H9 (cell line): ENCODE measurements at regions not wholly inside any gene's neighbourhood (a gene's known extent, or its start where the extent isn't known, plus 50 kb on each side); places are given as distances from the start of the nearest gene placed in this dataset.

Experiments
- DNase-seq: peaks from one replicate; pipeline ENCODE4 v3.0.0-alpha.2; 2017
- H2AFZ ChIP-seq: one replicate; pipeline ENCODE4 v1.6.1; 2013; ENCODE audit warnings: mild to moderate bottlenecking, low read length, control low read depth, moderate library complexity
- H2AK5ac ChIP-seq: 2 replicates; pipeline ENCODE4 v1.6.1; 2013; ENCODE audit warnings: low read length, control low read depth, mixed read lengths; ENCODE audit not compliant: insufficient read length
- H2BK120ac ChIP-seq: one replicate; pipeline ENCODE4 v1.6.1; 2013; ENCODE audit warnings: low read depth, mild to moderate bottlenecking, low read length, control low read depth, inconsistent platforms; ENCODE audit not compliant: poor library complexity, severe bottlenecking
- H2BK12ac ChIP-seq: 2 replicates; pipeline ENCODE4 v1.6.1; 2013; ENCODE audit warnings: low read length, control low read depth, mixed read lengths, low read depth; ENCODE audit not compliant: insufficient read length
- H2BK15ac ChIP-seq: 2 replicates; pipeline ENCODE4 v1.6.1; 2013; ENCODE audit warnings: low read depth, low read length, control low read depth
- H2BK20ac ChIP-seq: one replicate; pipeline ENCODE4 v1.6.1; 2013; ENCODE audit warnings: low read depth, mild to moderate bottlenecking, low read length, control low read depth, inconsistent platforms; ENCODE audit not compliant: poor library complexity, severe bottlenecking
- H2BK5ac ChIP-seq: 2 replicates; pipeline ENCODE4 v1.6.1; 2013; ENCODE audit warnings: low read length, control low read depth, mixed read lengths; ENCODE audit not compliant: insufficient read length
- H3K14ac ChIP-seq: 2 replicates; pipeline ENCODE4 v1.6.1; 2013; ENCODE audit warnings: low read length, control low read depth; ENCODE audit not compliant: insufficient read depth
- H3K18ac ChIP-seq: 2 replicates; pipeline ENCODE4 v1.6.1; 2013; ENCODE audit warnings: low read depth, mild to moderate bottlenecking, mixed read lengths, low read length, control low read depth; ENCODE audit not compliant: insufficient read length
- H3K23ac ChIP-seq: 2 replicates; pipeline ENCODE4 v1.6.1; 2013; ENCODE audit warnings: low read length, control low read depth, mixed read lengths, low read depth; ENCODE audit not compliant: insufficient read length
- H3K23me2 ChIP-seq: 2 replicates; pipeline ENCODE4 v1.6.1; 2013; ENCODE audit warnings: low read depth, mild to moderate bottlenecking, mixed read lengths, low read length, control low read depth; ENCODE audit not compliant: insufficient read length, poor library complexity, severe bottlenecking
- H3K27ac ChIP-seq: 2 replicates; pipeline ENCODE4 v1.5.1; 2013; ENCODE audit warnings: low read length, control low read depth, mixed read lengths, low read depth; ENCODE audit not compliant: insufficient read length
- H3K27me3 ChIP-seq: 2 replicates; pipeline ENCODE4 v1.6.1; 2013; ENCODE audit warnings: low read length, control low read depth, inconsistent platforms; ENCODE audit not compliant: insufficient read depth
- H3K4ac ChIP-seq: 2 replicates; pipeline ENCODE4 v1.6.1; 2013; ENCODE audit warnings: low read depth, mild to moderate bottlenecking, control low read depth, inconsistent platforms, low read length, moderate library complexity
- H3K4me1 ChIP-seq: 2 replicates; pipeline ENCODE4 v1.6.1; 2013; ENCODE audit warnings: low read length, control low read depth, inconsistent platforms; ENCODE audit not compliant: insufficient read depth
- H3K4me2 ChIP-seq: 2 replicates; pipeline ENCODE4 v1.6.1; 2013; ENCODE audit warnings: low read length, control low read depth, mixed read lengths; ENCODE audit not compliant: insufficient read length, insufficient read depth
- H3K56ac ChIP-seq: 2 replicates; pipeline ENCODE4 v1.6.1; 2013; ENCODE audit warnings: low read depth, mild to moderate bottlenecking, mixed read lengths, low read length, control low read depth; ENCODE audit not compliant: insufficient read length
- H3K79me1 ChIP-seq: 2 replicates; pipeline ENCODE4 v1.6.1; 2013; ENCODE audit warnings: low read depth, mild to moderate bottlenecking, moderate library complexity, low read length, control low read depth, inconsistent platforms; ENCODE audit not compliant: insufficient read depth, poor library complexity, severe bottlenecking
- H3K79me2 ChIP-seq: 2 replicates; pipeline ENCODE4 v1.6.1; 2013; ENCODE audit warnings: low read length, control low read depth, inconsistent platforms; ENCODE audit not compliant: insufficient read depth
- H3K9ac ChIP-seq: 2 replicates; pipeline ENCODE4 v1.6.1; 2013; ENCODE audit warnings: low read length, control low read depth, mixed read lengths; ENCODE audit not compliant: insufficient read length; ENCODE audit errors: extremely low read depth
- H3K9me3 ChIP-seq: one replicate; pipeline ENCODE4 v1.6.1; 2013; ENCODE audit warnings: low read depth, low read length, inconsistent platforms; ENCODE audit not compliant: control insufficient read depth
- H3T11ph ChIP-seq: one replicate; pipeline ENCODE4 v1.6.1; 2013; ENCODE audit warnings: mild to moderate bottlenecking, low read length, control low read depth, inconsistent platforms
- H4K20me1 ChIP-seq: one replicate; pipeline ENCODE4 v1.6.1; 2013; ENCODE audit not compliant: control insufficient read depth, insufficient read length, insufficient read depth
- H4K5ac ChIP-seq: 2 replicates; pipeline ENCODE4 v1.6.1; 2013; ENCODE audit warnings: low read depth, mild to moderate bottlenecking, mixed read lengths, low read length, control low read depth; ENCODE audit not compliant: insufficient read length
- H4K8ac ChIP-seq: replicated peaks from 2 replicates; pipeline ENCODE4 v1.6.1; 2013; ENCODE audit warnings: low read length, control low read depth, mixed read lengths, low read depth; ENCODE audit not compliant: insufficient read length
- H4K91ac ChIP-seq: 2 replicates; pipeline ENCODE4 v1.6.1; 2013; ENCODE audit warnings: low read depth, mild to moderate bottlenecking, moderate library complexity, mixed read lengths, low read length, control low read depth; ENCODE audit not compliant: insufficient read length
- H3K27ac Mint-ChIP-seq, 3 experiments: 2 replicates in 2 of 3; 3 replicates in 1 of 3; pipeline ENCODE4 v1.8.0; 2020 to 2021; ENCODE audit warnings: mixed read lengths in 3 of 3, mild to moderate bottlenecking in 1 of 3, moderate library complexity in 1 of 3
- H3K27me3 Mint-ChIP-seq: 2 replicates; pipeline ENCODE4 v1.8.0; 2021; ENCODE audit warnings: low read depth, mild to moderate bottlenecking, moderate library complexity, mixed read lengths
- H3K36me3 Mint-ChIP-seq, 3 experiments: 2 replicates in 2 of 3; 3 replicates in 1 of 3; pipeline ENCODE4 v1.8.0; 2020 to 2021; ENCODE audit warnings: low read depth in 3 of 3, mixed read lengths in 3 of 3; ENCODE audit not compliant: insufficient read depth in 1 of 3
- H3K4me1 Mint-ChIP-seq, 2 experiments: 2 replicates each; pipeline ENCODE4 v1.8.0; 2020; ENCODE audit warnings: mixed read lengths in 2 of 2
- H3K4me3 Mint-ChIP-seq, 2 experiments: 2 replicates in 1 of 2; 3 replicates in 1 of 2; pipeline ENCODE4 v1.8.0; 2020 to 2021; ENCODE audit warnings: mild to moderate bottlenecking in 2 of 2, mixed read lengths in 2 of 2, moderate library complexity in 1 of 2
- H3K9me3 Mint-ChIP-seq, 2 experiments: 2 replicates in 1 of 2; 3 replicates in 1 of 2; pipeline ENCODE4 v1.8.0; 2020; ENCODE audit warnings: mild to moderate bottlenecking in 2 of 2, mixed read lengths in 2 of 2, moderate library complexity in 1 of 2
- TF ChIP-seq, protein P1 (sequence below): fragments of 200-600 bp; sonication (generic); conservative IDR thresholded peaks from 3 replicates; pipeline ENCODE4 v1.8.0; 2021; ENCODE audit warnings: antibody characterized with exemption, mild to moderate bottlenecking

DNA sequence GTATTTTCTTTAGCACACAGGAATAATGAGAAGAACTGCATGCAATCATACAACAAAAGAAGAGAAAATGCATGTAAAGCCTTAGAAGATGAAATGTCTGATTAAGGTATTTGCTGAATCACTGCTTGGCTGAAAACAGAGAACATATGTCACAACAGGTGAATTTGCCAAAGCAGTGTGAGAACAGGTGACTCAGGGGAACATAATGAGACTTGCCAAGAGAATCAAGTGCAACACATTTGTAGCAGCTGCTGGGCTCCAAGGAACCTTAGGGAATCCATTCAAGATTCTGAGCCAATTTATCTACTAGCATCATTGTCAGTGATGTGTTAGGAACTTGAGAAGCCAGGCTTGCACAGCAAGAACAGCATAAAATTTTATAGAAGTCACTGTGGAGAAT is 273.1 kb downstream of the PCDH20 start:
- H2BK12ac ChIP-seq = no peak overlapping the region
- no peaks in the 10 kb centered on the region for H4K20me1 ChIP-seq
- H3K27ac Mint-ChIP-seq = no peak overlapping the region
- H3K27ac ChIP-seq = no peak overlapping the region
- H2BK120ac ChIP-seq = no peak overlapping the region
- H3K14ac ChIP-seq = no peak overlapping the region
- no peaks in the 10 kb centered on the region for H3K4me1 ChIP-seq
- no peak overlapping the region for H4K91ac ChIP-seq
- TF ChIP-seq, protein P1, sequence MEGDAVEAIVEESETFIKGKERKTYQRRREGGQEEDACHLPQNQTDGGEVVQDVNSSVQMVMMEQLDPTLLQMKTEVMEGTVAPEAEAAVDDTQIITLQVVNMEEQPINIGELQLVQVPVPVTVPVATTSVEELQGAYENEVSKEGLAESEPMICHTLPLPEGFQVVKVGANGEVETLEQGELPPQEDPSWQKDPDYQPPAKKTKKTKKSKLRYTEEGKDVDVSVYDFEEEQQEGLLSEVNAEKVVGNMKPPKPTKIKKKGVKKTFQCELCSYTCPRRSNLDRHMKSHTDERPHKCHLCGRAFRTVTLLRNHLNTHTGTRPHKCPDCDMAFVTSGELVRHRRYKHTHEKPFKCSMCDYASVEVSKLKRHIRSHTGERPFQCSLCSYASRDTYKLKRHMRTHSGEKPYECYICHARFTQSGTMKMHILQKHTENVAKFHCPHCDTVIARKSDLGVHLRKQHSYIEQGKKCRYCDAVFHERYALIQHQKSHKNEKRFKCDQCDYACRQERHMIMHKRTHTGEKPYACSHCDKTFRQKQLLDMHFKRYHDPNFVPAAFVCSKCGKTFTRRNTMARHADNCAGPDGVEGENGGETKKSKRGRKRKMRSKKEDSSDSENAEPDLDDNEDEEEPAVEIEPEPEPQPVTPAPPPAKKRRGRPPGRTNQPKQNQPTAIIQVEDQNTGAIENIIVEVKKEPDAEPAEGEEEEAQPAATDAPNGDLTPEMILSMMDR = no peak
- H3K4me2 ChIP-seq = no peak overlapping the region
- no peak overlapping the region for H3T11ph ChIP-seq
- no peaks in the 10 kb centered on the region for H3K23me2 ChIP-seq
- H3K9me3 ChIP-seq = no peaks in the 10 kb centered on the region
- peaks cover 2 to 3% of the 10 kb centered on the region in 2 experiments; a peak in 3 of 5 replicates for H3K9me3 Mint-ChIP-seq
- no peak overlapping the region for H3K4me3 Mint-ChIP-seq
- no peak overlapping the region for H2BK15ac ChIP-seq
- no peak overlapping the region for H4K5ac ChIP-seq
- no peaks in the 10 kb centered on the region for H3K79me2 ChIP-seq
- H3K36me3 Mint-ChIP-seq = peaks cover 0 to 4% (median 4%) of the 10 kb centered on the region in 3 experiments; a peak in 3 of 7 replicates
- H3K4me1 Mint-ChIP-seq = no peaks in the 10 kb centered on the region; a peak in 1 of 4 replicates
- no peak overlapping the region for H2BK20ac ChIP-seq
- no peak overlapping the region for H3K18ac ChIP-seq
- H3K56ac ChIP-seq = no peak overlapping the region
- H3K23ac ChIP-seq = no peak overlapping the region
- H4K8ac ChIP-seq = no peak overlapping the region
- DNase-seq = no peak
- no peak overlapping the region for H3K9ac ChIP-seq
- H3K27me3 Mint-ChIP-seq = no peaks in the 10 kb centered on the region
- no peak overlapping the region for H2AK5ac ChIP-seq
- H3K79me1 ChIP-seq = no peaks in the 10 kb centered on the region
- no peak overlapping the region for H2BK5ac ChIP-seq
- H3K4ac ChIP-seq = no peak overlapping the region
- H3K27me3 ChIP-seq = no peaks in the 10 kb centered on the region
- no peak overlapping the region for H2AFZ ChIP-seq
